ENCODE measurements at regions not wholly inside any gene's neighbourhood (a gene's known extent, or its start where the extent isn't known, plus 50 kb on each side); places are given as distances from the start of the nearest gene placed in this dataset.

DNA sequence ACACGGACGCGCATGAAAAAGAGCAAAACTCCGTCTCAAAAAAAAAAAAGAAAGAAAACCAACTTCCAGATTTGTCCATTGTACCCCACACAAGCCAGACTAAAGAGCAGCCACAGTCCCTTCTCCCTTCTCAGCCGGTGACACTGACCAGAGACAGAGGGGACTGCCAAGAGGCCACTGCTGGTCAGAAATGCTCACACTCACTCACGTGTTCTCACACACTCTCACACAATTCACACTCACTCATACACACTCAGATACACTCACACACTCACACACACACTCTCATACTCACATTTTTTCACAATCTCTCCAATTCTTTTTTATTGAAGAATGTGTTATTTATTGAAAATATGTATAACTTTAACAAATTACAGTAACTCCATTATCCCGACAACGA is 90.8 kb upstream of the RAB4A start:
- no peaks in the 10 kb centered on the region for H3K9me3 ChIP-seq
- no peaks in the 10 kb centered on the region for H3K36me3 ChIP-seq
- WGBS, 2 donors, result 86 to 92% methylated on average over 8 of the region's 8 CpGs
- H3K4me1 ChIP-seq, result no peaks in the 10 kb centered on the region
- no peak overlapping the region for H3K27ac ChIP-seq
- DNase-seq, result no peak
- TF ChIP-seq CTCF (IDR thresholded peaks at IDR 0.05), result no peak
- no peak for TF ChIP-seq POLR2A (IDR thresholded peaks at IDR 0.05)
- no peak for TF ChIP-seq POLR2AphosphoS5 (IDR thresholded peaks at IDR 0.05)
- TF ChIP-seq EP300 (IDR thresholded peaks at IDR 0.05), result no peak
- H3K27me3 ChIP-seq, result no peaks in the 10 kb centered on the region
- no peak overlapping the region for H3K4me3 ChIP-seq
- intact Hi-C loops (cut with DNase I), result no loop called here

DNA sequence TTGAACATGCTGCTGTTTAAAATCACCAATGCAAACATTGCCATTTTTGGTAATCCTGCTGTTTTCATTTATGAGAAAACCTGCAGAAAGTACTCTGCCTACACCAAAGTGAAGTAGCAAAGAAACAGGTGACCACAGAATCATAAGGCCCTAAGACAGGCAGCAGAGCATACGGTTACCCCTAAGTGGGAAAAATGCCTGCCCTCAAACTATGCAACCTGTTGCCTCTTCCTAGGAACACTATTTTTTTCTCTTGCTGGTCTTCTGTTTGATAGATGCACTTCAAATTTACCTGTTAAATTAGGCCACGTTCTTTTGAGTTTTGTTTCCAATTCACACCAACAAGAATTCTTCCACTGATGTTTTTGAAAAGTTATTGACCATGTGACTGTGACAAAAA is 89.5 kb upstream of the RAB4A start:
- Histone ChIP-seq H3K27me3 (no peaks in the 10 kb centered on the region), H3K36me3 (no peaks in the 10 kb centered on the region), H3K4me3 (no peak overlapping the region), H3K9me3 (no peaks in the 10 kb centered on the region), H3K4me1 (no peaks in the 10 kb centered on the region), H3K27ac (no peak overlapping the region)
- 92 to 93% methylated on average over 2 of the region's 2 CpGs for WGBS, 2 donors
- intact Hi-C loops (cut with DNase I), result no loop called here
- no peak for TF ChIP-seq CTCF (IDR thresholded peaks at IDR 0.05)
- no peak for DNase-seq

- Histone ChIP-seq H3K27ac (no peak overlapping the region), H3K4me1 (no peaks in the 10 kb centered on the region), H3K9me3 (no peaks in the 10 kb centered on the region), H3K27me3 (no peaks in the 10 kb centered on the region), H3K36me3 (no peaks in the 10 kb centered on the region), H3K4me3 (no peak overlapping the region)
- TF ChIP-seq CTCF (IDR thresholded peaks at IDR 0.05) (no peak), POLR2A (IDR thresholded peaks at IDR 0.05) (no peak), POLR2AphosphoS5 (IDR thresholded peaks at IDR 0.05) (no peak), EP300 (IDR thresholded peaks at IDR 0.05) (no peak)
- 39 to 78% methylated on average over 4 of the region's 4 CpGs for WGBS, 2 donors
- intact Hi-C loops (cut with DNase I), result no loop called here
- no peak for DNase-seq
These were observed 87.3 kb upstream of the RAB4A start for GRCh38 chr1:229183588-229183987.

GRCh38 chr1:229184066-229184465 is 86.8 kb upstream of the RAB4A start:
- intact Hi-C loops (cut with DNase I), result no loop called here
- 82 to 94% methylated on average over 4 of the region's 4 CpGs for WGBS, 2 donors
- no peaks in the 10 kb centered on the region for H3K27me3 ChIP-seq

More at GRCh38 chr1:229184066-229184465, 86.8 kb upstream of the RAB4A start:
- no peak for TF ChIP-seq POLR2AphosphoS5 (IDR thresholded peaks at IDR 0.05)
- TF ChIP-seq EP300 (IDR thresholded peaks at IDR 0.05), result no peak
- no peak for TF ChIP-seq CTCF (IDR thresholded peaks at IDR 0.05)
- TF ChIP-seq POLR2A (IDR thresholded peaks at IDR 0.05), result no peak
- Histone ChIP-seq H3K9me3 (no peaks in the 10 kb centered on the region), H3K4me1 (no peaks in the 10 kb centered on the region), H3K36me3 (no peaks in the 10 kb centered on the region), H3K4me3 (no peak overlapping the region), H3K27ac (no peak overlapping the region)
- no peak for DNase-seq

All from sigmoid colon (tissue), 6 donors.